ENCODE measurements at regions not wholly inside any gene's neighbourhood (a gene's known extent, or its start where the extent isn't known, plus 50 kb on each side); places are given as distances from the start of the nearest gene placed in this dataset.
"Not testable (repeated sequence)": the region's sequence is repeated elsewhere in the genome, so short reads cannot be mapped to it uniquely, and the experiment has no call there.

DNA sequence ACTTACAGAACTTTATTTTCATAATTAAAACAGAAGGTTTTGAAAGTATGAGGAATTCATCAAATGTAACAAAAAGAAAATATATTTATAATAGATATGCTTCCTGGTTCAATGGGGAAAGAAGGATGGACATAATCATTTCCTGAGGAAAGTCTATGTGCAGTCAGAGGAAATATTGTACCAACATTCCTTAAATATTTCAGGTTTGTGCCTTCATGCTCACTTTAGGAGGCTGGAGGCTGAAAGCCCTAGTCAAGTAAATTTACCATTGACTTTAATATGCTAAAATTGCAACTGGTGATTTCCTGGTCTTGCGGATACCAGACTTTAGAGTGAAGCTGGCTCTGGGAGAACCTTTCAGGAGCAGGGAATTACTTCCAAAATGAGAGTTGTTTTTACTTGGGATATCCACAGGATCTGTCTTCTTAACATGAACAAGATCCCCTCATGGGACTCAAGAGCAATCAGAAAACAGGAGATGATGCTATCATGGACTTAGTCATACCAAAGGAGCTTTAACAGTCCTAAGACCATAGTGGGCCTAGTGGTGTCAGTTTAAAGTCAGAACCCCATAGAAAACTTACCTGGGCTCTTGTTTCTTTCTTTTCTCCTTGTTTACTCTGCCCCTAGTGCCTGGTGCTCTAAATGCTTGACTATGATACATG is 762.8 kb upstream of the GRAMD2B start:
- no peak for DNase-seq

GRCh38 chr5:125661584-125661983 is 761.6 kb upstream of the GRAMD2B start:
- DNase-seq: no peak

DNA sequence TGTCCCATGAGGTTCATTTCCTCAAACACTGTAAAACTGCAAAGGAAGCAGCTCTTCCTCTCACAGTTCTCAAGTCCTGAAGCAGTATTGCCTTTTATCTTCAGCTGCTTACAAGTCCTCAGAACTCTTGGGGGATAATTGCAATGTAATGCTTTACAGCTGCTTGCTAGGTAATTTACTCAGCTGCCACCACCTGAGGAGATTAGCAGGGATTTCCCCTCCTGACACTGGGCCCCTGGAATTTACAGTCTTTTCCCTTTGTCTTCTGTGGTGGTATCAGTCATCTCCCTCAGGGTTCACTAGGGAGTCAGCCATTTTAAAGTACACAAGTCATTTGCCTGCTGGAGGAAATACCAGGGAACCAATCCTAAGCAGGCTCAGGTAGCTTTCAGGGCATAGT is 754.3 kb upstream of the GRAMD2B start:
- DNase-seq: no peak

GRCh38 chr5:125673359-125673950 is 749.8 kb upstream of the GRAMD2B start:
- DNase-seq: no peak

- DNase-seq: no peak
Observed at GRCh38 chr5:125679522-125679921, 743.7 kb upstream of the GRAMD2B start.

DNA sequence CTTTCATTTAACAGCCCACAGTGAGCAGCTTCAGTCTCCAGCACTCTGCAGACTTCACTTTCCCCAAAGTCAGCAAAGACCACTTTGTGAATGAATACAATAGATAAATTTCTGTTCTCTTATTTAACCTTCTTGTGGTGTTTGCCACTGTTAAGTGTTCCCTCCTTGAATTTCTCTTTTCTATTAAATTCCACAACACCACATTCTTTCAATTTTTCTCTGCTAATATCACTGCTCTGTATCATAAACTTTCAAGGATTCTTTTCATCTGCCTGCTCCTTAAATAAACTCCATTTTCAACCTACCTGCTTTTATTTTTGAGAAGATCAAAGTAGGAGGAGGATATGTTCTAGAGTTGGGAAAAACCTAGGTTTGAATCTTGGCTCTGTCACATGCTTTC is 739.5 kb upstream of the GRAMD2B start:
- DNase-seq: no peak

DNA sequence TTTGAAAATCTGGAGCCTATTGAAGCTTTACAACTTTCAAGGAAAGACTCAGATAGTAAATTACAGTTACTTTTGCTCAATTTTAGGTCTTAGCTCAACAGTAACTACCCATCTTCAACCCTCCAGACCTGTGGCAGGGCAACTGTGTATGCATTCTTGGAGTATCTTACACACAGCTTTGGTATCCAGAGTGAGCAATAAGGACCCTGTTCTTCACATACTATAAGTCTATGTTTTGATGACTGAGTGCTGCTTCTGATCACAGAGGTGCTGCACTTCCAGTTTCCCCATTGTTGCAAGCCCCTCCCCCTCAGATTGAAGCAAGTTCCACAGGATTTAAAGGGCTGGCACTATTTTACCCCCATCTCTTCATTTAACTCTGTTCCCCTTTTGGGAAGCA is 737.4 kb upstream of the GRAMD2B start:
- no peak for DNase-seq

GRCh38 chr5:125691738-125692530 is 731.3 kb upstream of the GRAMD2B start:
- DNase-seq: not testable (repeated sequence)

DNA sequence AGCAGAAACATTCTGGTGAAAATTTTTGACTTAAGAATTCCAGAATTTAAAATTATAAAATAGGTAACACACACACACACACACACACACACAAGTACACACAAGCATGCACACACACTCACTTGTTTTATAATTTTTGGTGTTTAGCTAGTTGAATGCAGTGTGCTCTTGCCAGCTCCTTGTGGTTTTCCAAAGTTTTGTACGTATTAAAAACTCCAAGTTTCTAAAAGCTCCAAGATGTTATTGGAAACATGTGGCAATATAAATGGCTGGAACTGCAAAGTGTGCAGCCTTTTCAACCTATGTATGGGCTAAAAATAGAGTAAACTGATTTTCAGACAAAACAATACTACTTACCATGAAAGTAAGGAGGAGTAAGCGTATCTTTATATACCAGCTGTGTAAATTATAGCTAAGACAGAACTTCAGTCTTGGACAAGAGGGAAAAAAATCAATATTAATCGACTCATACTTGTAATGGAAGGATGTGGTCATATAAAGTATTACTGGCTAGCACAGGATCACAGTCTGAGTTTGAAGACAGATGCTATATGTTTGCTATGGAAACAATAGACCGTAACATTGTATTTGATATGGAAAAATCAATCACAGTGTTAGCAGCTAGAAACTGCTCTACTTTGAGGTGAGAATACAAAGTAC is 727.1 kb upstream of the GRAMD2B start:
- DNase-seq: no peak

DNA sequence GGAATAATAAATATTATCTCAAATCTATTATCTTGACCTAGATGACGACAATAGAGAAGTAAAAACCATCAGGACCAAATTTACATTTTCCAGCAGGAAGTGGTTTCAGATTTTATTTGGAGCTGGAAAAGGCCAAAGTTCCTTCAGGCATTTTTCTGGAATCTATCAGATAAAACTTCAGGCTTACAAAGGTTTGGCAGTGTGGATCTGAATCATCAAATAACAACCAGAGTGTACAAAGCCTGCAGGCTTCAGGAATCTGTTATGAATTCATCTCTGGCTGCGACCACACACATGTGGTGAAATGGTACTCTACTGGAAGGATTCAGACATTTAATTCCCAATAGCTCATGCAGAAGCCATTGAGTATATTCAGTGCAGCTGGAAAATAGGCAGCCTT is 726.4 kb upstream of the GRAMD2B start:
- no peak for DNase-seq

DNA sequence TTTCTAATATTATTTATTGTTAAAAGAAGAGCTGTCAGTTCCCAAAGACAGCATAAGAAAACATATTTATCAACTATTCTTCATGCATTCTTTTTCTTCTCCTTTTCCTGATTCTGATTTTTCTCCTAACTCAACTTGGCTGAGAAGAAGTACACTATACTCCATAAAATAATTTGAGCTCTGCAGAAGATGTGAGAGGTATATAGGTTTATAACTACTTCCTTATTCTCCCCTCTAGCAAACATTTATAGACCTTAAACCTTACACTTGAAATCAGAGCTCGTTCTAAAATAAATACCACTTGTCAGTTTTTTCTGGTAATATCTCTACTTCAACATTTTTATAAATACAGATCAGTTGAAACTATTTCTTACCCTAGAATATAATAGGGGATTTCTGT is 724.8 kb upstream of the GRAMD2B start:
- no peak for DNase-seq

GRCh38 chr5:125699860-125700259 is 723.3 kb upstream of the GRAMD2B start:
- DNase-seq: no peak

GRCh38 chr5:125700380-125700861 is 722.8 kb upstream of the GRAMD2B start:
- no peak for DNase-seq

DNA sequence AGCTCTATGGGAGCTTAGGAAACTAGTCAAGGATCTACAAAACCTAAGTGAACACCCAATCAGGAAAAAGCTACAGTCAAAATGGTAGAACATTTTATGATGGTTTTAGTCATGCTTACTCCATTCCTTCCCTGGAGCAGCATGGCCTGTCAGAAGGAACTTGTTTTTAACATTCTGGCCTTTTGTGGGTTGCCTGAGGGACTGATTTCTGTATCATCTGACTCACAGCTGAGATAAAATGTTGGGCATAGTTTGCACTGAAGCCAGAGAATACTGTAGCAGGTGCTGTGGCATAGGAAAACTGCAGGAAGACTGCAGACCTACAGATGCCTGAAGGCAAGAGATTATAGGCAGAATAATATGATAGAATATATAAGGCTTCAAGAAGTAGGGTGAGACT is 719.6 kb upstream of the GRAMD2B start:
- DNase-seq: no peak

DNA sequence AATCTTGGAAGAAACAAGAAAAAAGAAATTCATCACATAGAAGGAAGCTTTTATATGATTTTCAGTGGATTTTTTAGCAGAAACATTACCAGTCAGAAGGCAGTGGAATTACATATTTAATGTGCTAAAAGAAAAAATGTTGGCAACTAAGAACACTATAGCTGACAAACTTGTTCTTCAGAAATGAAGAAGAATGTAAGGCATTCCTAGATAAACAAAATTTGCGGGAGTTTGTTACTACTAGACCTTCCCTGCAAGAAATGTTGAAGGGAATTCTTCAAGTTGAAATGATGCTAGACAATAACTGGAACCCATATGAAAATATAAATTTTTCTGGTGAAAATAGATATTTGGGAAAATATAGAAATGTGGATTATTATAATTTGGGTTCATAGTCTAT is 718.3 kb upstream of the GRAMD2B start:
- no peak for DNase-seq

GRCh38 chr5:125708583-125708982 is 714.6 kb upstream of the GRAMD2B start:
- DNase-seq: no peak

GRCh38 chr5:125710745-125711144 is 712.5 kb upstream of the GRAMD2B start:
- no peak for DNase-seq

DNA sequence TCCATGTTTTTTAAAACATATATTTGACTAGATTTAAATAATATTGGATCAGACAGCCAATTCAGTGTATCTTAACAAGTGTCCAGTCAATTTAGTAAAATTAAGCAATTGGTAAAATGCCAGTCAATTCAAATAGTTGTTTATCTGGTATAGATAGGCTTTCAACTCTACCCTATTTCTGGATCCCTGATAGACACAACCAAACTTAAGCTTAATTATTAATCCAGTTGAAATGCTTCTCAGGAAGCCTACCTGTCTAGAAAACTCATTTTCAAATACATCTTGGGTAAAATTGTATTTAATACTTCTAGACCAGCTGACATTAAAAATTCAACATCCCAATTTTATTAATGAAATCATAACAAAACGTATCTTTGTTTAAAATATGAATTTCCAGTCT is 710.8 kb upstream of the GRAMD2B start:
- no peak for DNase-seq

DNA sequence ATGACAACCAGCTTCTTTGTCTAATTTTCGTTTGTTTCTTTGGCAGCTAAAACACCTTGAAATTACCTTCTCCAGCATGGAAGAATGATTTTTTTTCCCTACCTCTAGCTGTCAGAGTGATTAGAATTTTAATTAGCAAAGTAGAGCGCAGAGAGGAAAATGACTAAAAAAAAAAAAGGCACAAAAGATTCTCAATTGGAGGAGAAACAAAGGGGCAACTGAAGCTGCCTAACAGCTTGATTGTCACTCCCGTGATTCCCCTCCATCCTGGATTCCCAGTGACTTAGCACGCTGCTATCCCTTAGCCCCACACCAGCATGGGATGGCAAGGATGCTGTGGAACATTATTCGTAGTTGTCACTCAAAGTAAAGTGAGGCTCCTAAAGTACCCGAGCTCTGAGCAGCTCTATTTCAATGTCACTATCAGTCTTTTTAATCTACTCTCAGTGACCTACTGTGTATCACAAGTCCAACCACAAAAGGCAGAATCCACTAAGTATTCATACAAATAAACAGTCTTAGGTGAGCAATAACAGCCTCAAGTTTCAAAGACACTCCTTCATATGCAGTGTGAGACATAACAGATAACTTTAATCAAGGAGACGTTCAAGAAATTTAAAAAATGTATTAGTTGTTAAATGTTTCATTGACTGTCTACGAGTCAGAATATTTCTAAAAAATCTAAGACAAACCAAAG is 710.0 kb upstream of the GRAMD2B start:
- no peak for DNase-seq

DNA sequence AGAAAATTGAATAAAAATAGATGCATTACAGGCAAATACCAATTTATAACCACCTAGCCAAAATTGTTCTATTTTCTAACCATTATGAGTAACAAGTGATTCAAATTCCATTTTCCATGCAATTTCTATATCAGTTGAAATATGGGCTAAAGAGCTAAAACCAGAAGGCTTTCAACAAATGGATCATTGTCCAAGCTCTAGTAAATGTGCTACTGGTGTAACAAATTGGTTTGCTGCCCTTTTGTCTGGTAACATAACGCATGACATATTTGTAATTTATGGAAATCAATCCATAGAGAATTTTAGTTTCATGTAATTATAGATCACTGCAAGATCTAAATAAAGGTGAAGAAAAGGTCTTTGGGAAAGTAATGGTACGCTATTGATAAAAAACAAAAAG is 708.0 kb upstream of the GRAMD2B start:
- DNase-seq: no peak

- DNase-seq: no peak
Observed at GRCh38 chr5:125717209-125717608, 706.0 kb upstream of the GRAMD2B start.

GRCh38 chr5:125719681-125720347 is 703.4 kb upstream of the GRAMD2B start:
- DNase-seq: no peak

GRCh38 chr5:125720348-125720685 is 702.9 kb upstream of the GRAMD2B start:
- DNase-seq: no peak

Measured in KG1 (cell line).